ENCODE measurements at regions not wholly inside any gene's neighbourhood (a gene's known extent, or its start where the extent isn't known, plus 50 kb on each side); places are given as distances from the start of the nearest gene placed in this dataset.

- intact Hi-C loops (cut with DNase I): no loop called here
- no peaks in the 10 kb centered on the region for H3K9me3 ChIP-seq
- no peaks in the 10 kb centered on the region for H3K27me3 ChIP-seq
- no peak overlapping the region for H3K27ac ChIP-seq
- TF ChIP-seq, protein P1, sequence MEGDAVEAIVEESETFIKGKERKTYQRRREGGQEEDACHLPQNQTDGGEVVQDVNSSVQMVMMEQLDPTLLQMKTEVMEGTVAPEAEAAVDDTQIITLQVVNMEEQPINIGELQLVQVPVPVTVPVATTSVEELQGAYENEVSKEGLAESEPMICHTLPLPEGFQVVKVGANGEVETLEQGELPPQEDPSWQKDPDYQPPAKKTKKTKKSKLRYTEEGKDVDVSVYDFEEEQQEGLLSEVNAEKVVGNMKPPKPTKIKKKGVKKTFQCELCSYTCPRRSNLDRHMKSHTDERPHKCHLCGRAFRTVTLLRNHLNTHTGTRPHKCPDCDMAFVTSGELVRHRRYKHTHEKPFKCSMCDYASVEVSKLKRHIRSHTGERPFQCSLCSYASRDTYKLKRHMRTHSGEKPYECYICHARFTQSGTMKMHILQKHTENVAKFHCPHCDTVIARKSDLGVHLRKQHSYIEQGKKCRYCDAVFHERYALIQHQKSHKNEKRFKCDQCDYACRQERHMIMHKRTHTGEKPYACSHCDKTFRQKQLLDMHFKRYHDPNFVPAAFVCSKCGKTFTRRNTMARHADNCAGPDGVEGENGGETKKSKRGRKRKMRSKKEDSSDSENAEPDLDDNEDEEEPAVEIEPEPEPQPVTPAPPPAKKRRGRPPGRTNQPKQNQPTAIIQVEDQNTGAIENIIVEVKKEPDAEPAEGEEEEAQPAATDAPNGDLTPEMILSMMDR (IDR thresholded peaks at IDR 0.05): no peak
- TF ChIP-seq POLR2A (IDR thresholded peaks at IDR 0.05): no peak
- no peak for DNase-seq
- no peaks in the 10 kb centered on the region for H3K36me3 ChIP-seq
- H3K4me3 ChIP-seq (replicated peaks in 1 of 3): no peak overlapping the region
- no peaks in the 10 kb centered on the region for H3K4me1 ChIP-seq
Measured at GRCh38 chr2:146868051-146868450, 976.8 kb upstream of the ACVR2A start.

- Histone ChIP-seq H3K27ac (no peak overlapping the region), H3K27me3 (no peaks in the 10 kb centered on the region), H3K36me3 (no peaks in the 10 kb centered on the region), H3K9me3 (no peaks in the 10 kb centered on the region), H3K4me1 (no peaks in the 10 kb centered on the region), H3K4me3 (replicated peaks in 1 of 3) (no peak overlapping the region)
- WGBS, 2 donors: 81 to 85% methylated on average over 5 of the region's 5 CpGs
- intact Hi-C loops (cut with DNase I): no loop called here
- TF ChIP-seq, protein P1 (IDR thresholded peaks at IDR 0.05): no peak
- no peak for TF ChIP-seq POLR2A (IDR thresholded peaks at IDR 0.05)
- no peak for DNase-seq
Measured at GRCh38 chr2:146867477-146867986, 977.3 kb upstream of the ACVR2A start.

- Histone ChIP-seq H3K4me1 (no peaks in the 10 kb centered on the region), H3K27me3 (no peaks in the 10 kb centered on the region), H3K27ac (no peak overlapping the region), H3K36me3 (no peaks in the 10 kb centered on the region), H3K4me3 (replicated peaks in 1 of 3) (no peak overlapping the region), H3K9me3 (no peaks in the 10 kb centered on the region)
- TF ChIP-seq, protein P1 (IDR thresholded peaks at IDR 0.05): no peak
- intact Hi-C loops (cut with DNase I): no loop called here
- WGBS, 2 donors: 45 to 52% methylated on average over 2 of the region's 2 CpGs
- DNase-seq: no peak
Measured at GRCh38 chr2:146853741-146854444, 990.9 kb upstream of the ACVR2A start.

- Histone ChIP-seq H3K27ac (no peak overlapping the region), H3K36me3 (no peaks in the 10 kb centered on the region), H3K4me1 (no peaks in the 10 kb centered on the region), H3K27me3 (no peaks in the 10 kb centered on the region), H3K4me3 (replicated peaks in 1 of 3) (no peak overlapping the region), H3K9me3 (no peaks in the 10 kb centered on the region)
- intact Hi-C loops (cut with DNase I): no loop called here
- TF ChIP-seq, protein P1 (IDR thresholded peaks at IDR 0.05): no peak
- TF ChIP-seq POLR2A (IDR thresholded peaks at IDR 0.05): no peak
- no peak for DNase-seq
- 87 to 92% methylated on average over 1 of the region's 1 CpG for WGBS, 2 donors
Measured at GRCh38 chr2:146852661-146853060, 992.2 kb upstream of the ACVR2A start.

DNA sequence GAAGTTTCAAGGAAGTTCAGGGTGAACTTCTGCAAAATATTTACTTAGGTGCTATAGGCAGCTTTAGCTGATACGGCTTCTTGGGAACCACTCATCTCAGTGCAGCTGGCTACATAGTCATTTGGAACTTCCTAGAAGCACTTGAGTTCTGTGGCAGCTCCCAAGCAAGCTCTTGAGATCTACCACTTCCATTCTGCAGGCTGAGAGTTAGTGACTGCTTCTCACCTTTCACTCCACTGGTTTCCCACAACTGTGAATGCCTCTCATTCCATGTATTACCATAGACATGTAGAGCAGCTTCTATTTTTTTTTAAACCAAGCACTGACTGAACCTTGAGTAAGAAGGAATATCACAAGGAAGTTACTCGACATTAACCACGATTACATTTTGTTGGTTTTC lies 994.1 kb upstream of the ACVR2A start:
- TF ChIP-seq POLR2A (IDR thresholded peaks at IDR 0.05): no peak
- TF ChIP-seq, protein P1 (IDR thresholded peaks at IDR 0.05): no peak
- intact Hi-C loops (cut with DNase I): no loop called here
- no peak overlapping the region for H3K27ac ChIP-seq
- DNase-seq: no peak
- H3K36me3 ChIP-seq: no peaks in the 10 kb centered on the region
- WGBS, 2 donors: 66 to 76% methylated on average over 3 of the region's 3 CpGs
- no peaks in the 10 kb centered on the region for H3K9me3 ChIP-seq
- no peaks in the 10 kb centered on the region for H3K4me1 ChIP-seq
- no peak overlapping the region for H3K4me3 ChIP-seq (replicated peaks in 1 of 3)
- H3K27me3 ChIP-seq: no peaks in the 10 kb centered on the region
